ENCODE measurements at regions not wholly inside any gene's neighbourhood (a gene's known extent, or its start where the extent isn't known, plus 50 kb on each side); places are given as distances from the start of the nearest gene placed in this dataset.
"Not testable (repeated sequence)": the region's sequence is repeated elsewhere in the genome, so short reads cannot be mapped to it uniquely, and the experiment has no call there.

DNA sequence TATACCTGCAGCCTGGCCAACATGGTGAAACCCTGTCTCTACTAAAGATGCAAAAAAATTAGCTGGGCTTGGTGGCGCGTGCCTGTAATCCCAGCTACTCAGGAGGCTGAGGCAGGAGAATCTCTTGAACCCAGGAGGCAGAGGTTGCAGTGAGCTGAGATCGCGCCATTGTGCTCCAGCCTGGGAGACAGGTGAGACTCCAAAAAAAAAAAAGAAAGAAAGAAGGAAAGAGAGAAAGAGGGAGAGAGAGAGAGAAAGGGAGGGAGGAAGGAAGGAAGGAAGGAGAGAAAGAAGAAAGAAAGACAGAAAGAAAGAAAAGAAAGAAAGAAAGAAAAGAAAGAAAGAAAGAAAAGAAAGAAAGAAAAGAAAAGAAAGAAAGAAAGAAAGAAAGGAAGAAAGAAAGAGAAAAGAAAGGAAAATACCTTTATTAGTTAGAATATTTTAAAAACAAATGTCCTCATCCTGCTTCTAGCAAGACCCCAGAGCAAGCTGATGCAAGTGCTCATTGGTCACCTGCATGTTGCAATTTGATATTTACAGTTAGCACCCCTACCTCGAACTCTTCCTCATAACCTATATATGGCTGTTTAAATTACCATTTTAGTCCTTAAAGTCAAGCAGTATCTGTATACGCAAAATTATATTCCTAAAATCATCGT lies 57.0 kb upstream of the TNFAIP3 start:
- FAIRE-seq; H4K8ac ChIP-seq (ENCODE audit: extremely low read depth, insufficient read depth, low read length); H2BK120ac ChIP-seq (replicated peaks; ENCODE audit: low read depth, low read length); H3K27ac ChIP-seq (ENCODE audit: low read depth, low read length); H2BK12ac ChIP-seq (ENCODE audit: low read depth, low read length); H3K4me1 ChIP-seq (replicated peaks in 1 of 4; ENCODE audit: control insufficient read depth in 3 of 4, insufficient read depth in 4 of 4, low read length in 3 of 4); H3K4me3 ChIP-seq (ENCODE audit: extremely low read depth in 1 of 4, insufficient read depth in 2 of 4, low read depth in 3 of 4, low read length in 4 of 4); H3K4me2 ChIP-seq (ENCODE audit: insufficient read depth in 1 of 2, low read depth in 2 of 2, low read length in 2 of 2); H2BK20ac ChIP-seq (ENCODE audit: low read length); H2AFZ ChIP-seq (ENCODE audit: low read length); H3K79me2 ChIP-seq (ENCODE audit: control insufficient read depth in 1 of 2, insufficient read depth in 2 of 2, low read length in 2 of 2); POLR2A ChIA-PET (ENCODE audit: partially characterized antibody); H3K23ac ChIP-seq (ENCODE audit: insufficient read length); H2BK15ac ChIP-seq (ENCODE audit: low read length); H3K27me3 ChIP-seq (replicated peaks in 1 of 4; ENCODE audit: control insufficient read depth in 3 of 4, extremely low read depth in 1 of 4, insufficient read depth in 3 of 4, low read length in 3 of 4); H3K14ac ChIP-seq (ENCODE audit: insufficient read length); H3K9me3 ChIP-seq (ENCODE audit: insufficient read depth in 2 of 2, low read depth in 1 of 2, low read length in 1 of 2); H3K18ac ChIP-seq (ENCODE audit: extremely low read depth, low read length); DNase-seq (ENCODE audit: low read depth in 1 of 2, low spot score in 2 of 2); H3K4ac ChIP-seq (replicated peaks; ENCODE audit: insufficient read length, low read depth, low read length); H3K9ac ChIP-seq (replicated peaks in 1 of 4; ENCODE audit: extremely low read depth in 1 of 4, low read depth in 3 of 4, low read length in 3 of 4); H4K5ac ChIP-seq (ENCODE audit: insufficient read length, low read depth, low read length); H3K79me1 ChIP-seq (ENCODE audit: low read depth, low read length); H3K36me3 ChIP-seq (ENCODE audit: control insufficient read depth in 2 of 4, insufficient read depth in 4 of 4, low read length in 3 of 4); H4K91ac ChIP-seq (replicated peaks; ENCODE audit: insufficient read length, low read length); H3K23me2 ChIP-seq (ENCODE audit: low read depth, low read length); H2AK5ac ChIP-seq (ENCODE audit: low read depth, low read length); H3K56ac ChIP-seq (replicated peaks; ENCODE audit: insufficient read length, low read depth, low read length); H4K20me1 ChIP-seq (replicated peaks in 1 of 2; ENCODE audit: control insufficient read depth in 1 of 2, insufficient read depth in 2 of 2, low read length in 2 of 2); H2BK5ac ChIP-seq (ENCODE audit: low read depth, low read length): not testable (repeated sequence)
- 77% methylated on average over 7 of the region's 7 CpGs; no CpG with 5 or more reads in 1 of the 2 experiments for WGBS, 2 experiments (ENCODE audit: extremely low coverage in 1 of 2, insufficient coverage in 1 of 2, insufficient read length in 1 of 2, insufficient replicate concordance in 2 of 2, low coverage in 1 of 2, low lambda C conversion rate in 2 of 2, missing lambda C conversion rate in 1 of 2)
- CTCF ChIA-PET (ENCODE audit: partially characterized antibody) = interaction anchor here (0.6 to 3.7 kb wide), 3 partner anchors 10 to 81 kb away, joined by 3 to 30 read pairs (median 12); no protein-coding TSS in a partner anchor

Measured in H1 (cell line).